Endothelial cell of umbilical vein (primary cell): ENCODE measurements at regions not wholly inside any gene's neighbourhood (a gene's known extent, or its start where the extent isn't known, plus 50 kb on each side); places are given as distances from the start of the nearest gene placed in this dataset.

Experiments
- BruUV-seq: library from RNA; stranded (reverse); fragments of 400-500 nt; replicated peaks from 2 replicates; lab custom pipeline; 2021; lab: Mats Ljungman, UMichigan
- CTCF ChIA-PET: fragments of 300-600, 350-600 bp; sonication (Branson Sonifier 250); formaldehyde crosslinking; loops from one replicate; lab custom pipeline; 2021; ENCODE audit warnings: antibody characterized with exemption, inconsistent platforms; lab: Charles Lee
- POLR2A ChIA-PET: fragments of 300-600, 350-600 bp; sonication (Branson Sonifier 250); formaldehyde crosslinking; loops from one replicate; lab custom pipeline; 2021; ENCODE audit warnings: antibody characterized with exemption, inconsistent platforms; lab: Charles Lee
- DNase-seq: peaks from one replicate; pipeline ENCODE4 v3.0.0-alpha.2; 2011; ENCODE audit warnings: low read depth, low spot score
- FAIRE-seq: peaks from 2 replicates; lab custom pipeline; 2011; peaks lifted over from hg19 to GRCh38; lab: Jason Lieb, UNC
- H2AFZ ChIP-seq: 2 replicates; pipeline ENCODE4 v1.6.0; 2012; ENCODE audit warnings: low read depth, low read length, control low read depth, inconsistent platforms
- H3K27ac ChIP-seq: 2 replicates; pipeline ENCODE4 v1.5.1; 2011; ENCODE audit warnings: low read depth, mild to moderate bottlenecking, control low read depth, low read length, moderate library complexity; ENCODE audit not compliant: insufficient read depth
- H3K27me3 ChIP-seq, 2 experiments: 2 replicates each; pipeline versions ENCODE4 v1.6.0 to v1.6.1; 2011; ENCODE audit warnings: low read length in 2 of 2, mixed read lengths in 1 of 2; ENCODE audit not compliant: control insufficient read depth in 2 of 2, insufficient read depth in 2 of 2
- H3K36me3 ChIP-seq, 2 experiments: 2 replicates in 1 of 2; 3 replicates in 1 of 2; pipeline ENCODE4 v1.5.1; 2011; ENCODE audit warnings: low read length in 2 of 2, mild to moderate bottlenecking in 1 of 2, moderate library complexity in 1 of 2; ENCODE audit not compliant: control insufficient read depth in 2 of 2, insufficient read depth in 2 of 2; ENCODE audit errors: extremely low read depth in 1 of 2
- H3K4me1 ChIP-seq: 3 replicates; pipeline ENCODE4 v1.5.1; 2011; ENCODE audit warnings: mild to moderate bottlenecking, low read length; ENCODE audit not compliant: control insufficient read depth, insufficient read depth; ENCODE audit errors: extremely low read depth
- H3K4me2 ChIP-seq: 2 replicates; pipeline ENCODE4 v1.6.1; 2011; ENCODE audit warnings: low read length, control low read depth, mixed read lengths; ENCODE audit not compliant: insufficient read depth
- H3K4me3 ChIP-seq, 3 experiments: fragments of 200-600 bp in 1 of 3; sonication (generic), shearing (Covaris generic) in 1 of 3; replicated peaks in 1 of 3; 2 replicates each; pipeline ENCODE4 v1.5.1; 2011 to 2016; ENCODE audit warnings: control low read depth in 3 of 3, low read length in 3 of 3, mild to moderate bottlenecking in 2 of 3, inconsistent platforms in 1 of 3, low read depth in 1 of 3, moderate library complexity in 1 of 3; ENCODE audit not compliant: insufficient read depth in 1 of 3
- H3K79me2 ChIP-seq: 2 replicates; pipeline ENCODE4 v1.6.0; 2012; ENCODE audit warnings: low read length, inconsistent platforms; ENCODE audit not compliant: control insufficient read depth, insufficient read depth
- H3K9ac ChIP-seq: replicated peaks from 2 replicates; pipeline ENCODE3; 2011; ENCODE audit warnings: low read length, control low read depth; ENCODE audit not compliant: insufficient read depth; ENCODE audit errors: extremely low read depth
- H3K9me1 ChIP-seq: replicated peaks from 3 replicates; pipeline ENCODE4 v1.6.0; 2011; ENCODE audit warnings: mild to moderate bottlenecking, low read length; ENCODE audit not compliant: control insufficient read depth, insufficient read depth; ENCODE audit errors: extremely low read depth
- H3K9me3 ChIP-seq: replicated peaks from 2 replicates; pipeline ENCODE4 v1.5.1; 2012; ENCODE audit warnings: low read length, inconsistent platforms; ENCODE audit not compliant: control insufficient read depth, insufficient read depth
- H4K20me1 ChIP-seq: replicated peaks from 2 replicates; pipeline ENCODE3; 2011; ENCODE audit warnings: mild to moderate bottlenecking, low read length; ENCODE audit not compliant: control insufficient read depth, insufficient read depth; ENCODE audit errors: extremely low read depth
- EZH2 ChIP-seq: IDR thresholded peaks from 2 replicates; pipeline ENCODE4 v1.6.1; 2012; ENCODE audit warnings: borderline replicate concordance, low read depth, mild to moderate bottlenecking, moderate library complexity, low read length, inconsistent platforms; ENCODE audit not compliant: severe bottlenecking
- FOS ChIP-seq: IDR thresholded peaks from 2 replicates; pipeline ENCODE4 v1.6.1; 2011; ENCODE audit warnings: mild to moderate bottlenecking, low read length, moderate library complexity, borderline replicate concordance; ENCODE audit not compliant: insufficient read depth
- GATA2 ChIP-seq: IDR thresholded peaks from 2 replicates; pipeline ENCODE4 v1.7.0; 2011; ENCODE audit warnings: low read depth, mild to moderate bottlenecking, moderate library complexity, mixed read lengths, low read length; ENCODE audit not compliant: insufficient read length, insufficient read depth
- JUN ChIP-seq: IDR thresholded peaks from 2 replicates; pipeline ENCODE4 v1.6.1; 2011; ENCODE audit warnings: borderline replicate concordance, low read depth; ENCODE audit not compliant: insufficient read length, insufficient read depth
- MYC ChIP-seq: IDR thresholded peaks from one replicate; pipeline ENCODE4 v1.6.1; 2011; ENCODE audit warnings: mild to moderate bottlenecking, low read depth, low read length
- POLR2A ChIP-seq: IDR thresholded peaks from 2 replicates; pipeline ENCODE4 v1.6.1; 2012; ENCODE audit warnings: low read depth, mild to moderate bottlenecking, control low read depth, low read length
- POLR2AphosphoS5 ChIP-seq: IDR thresholded peaks from 2 replicates; pipeline ENCODE4 v1.6.1; 2012; ENCODE audit warnings: low read depth, mild to moderate bottlenecking, control low read depth, low read length, moderate library complexity; ENCODE audit not compliant: insufficient read depth
- dilution Hi-C: fragments of 300-500 bp; cut with MboI; formaldehyde crosslinking; loops from one replicate; pipeline ENCODE4 v1.15.0; 2019; ENCODE audit warnings: low sequenced_read_pairs; ENCODE audit not compliant: extremely low pct_ligation_motif_present
- intact Hi-C: fragments of 100-400 bp; cut with micrococcal nuclease; formaldehyde crosslinking; loops from one replicate; pipeline ENCODE4 v1.10.0; 2022
- TF ChIP-seq, protein P1 (sequence below), 2 donors: IDR thresholded peaks; 1 replicate in 1 of 2; 2 replicates in 1 of 2; pipeline ENCODE4 v1.5.1; 2011; ENCODE audit warnings: low read length in 2 of 2, mild to moderate bottlenecking in 2 of 2, moderate library complexity in 2 of 2, control low read depth in 1 of 2, inconsistent platforms in 1 of 2, low read depth in 1 of 2; ENCODE audit not compliant: insufficient read depth in 1 of 2; ENCODE audit errors: extremely low read depth in 1 of 2
- TF ChIP-seq, protein P2 (sequence below): IDR thresholded peaks from 2 replicates; pipeline ENCODE4 v1.6.1; 2011; ENCODE audit not compliant: insufficient read depth, insufficient read length

DNA sequence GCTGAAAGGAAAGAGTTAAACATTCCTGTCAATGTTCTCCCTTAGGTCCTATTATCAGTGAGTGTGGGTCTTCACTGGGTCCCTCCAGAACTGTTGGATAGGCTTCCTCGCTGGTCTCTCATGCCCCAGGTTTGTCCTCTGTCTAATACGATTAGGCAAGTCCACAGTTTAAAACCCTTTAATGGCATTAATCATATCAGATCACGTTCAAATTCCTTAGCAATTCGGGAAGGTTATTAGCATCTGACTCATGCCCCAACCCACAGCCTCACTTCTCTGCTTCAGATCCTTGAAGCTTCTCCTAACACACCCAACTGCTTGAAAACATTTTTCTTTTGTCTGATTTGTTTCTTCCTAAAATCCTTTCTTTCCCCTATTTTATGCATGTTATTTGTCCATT lies 224.3 kb upstream of the ATP10A start:
- H3K36me3 ChIP-seq = no peaks in the 10 kb centered on the region
- TF ChIP-seq JUN = no peak
- TF ChIP-seq FOS = no peak
- TF ChIP-seq, protein P1, sequence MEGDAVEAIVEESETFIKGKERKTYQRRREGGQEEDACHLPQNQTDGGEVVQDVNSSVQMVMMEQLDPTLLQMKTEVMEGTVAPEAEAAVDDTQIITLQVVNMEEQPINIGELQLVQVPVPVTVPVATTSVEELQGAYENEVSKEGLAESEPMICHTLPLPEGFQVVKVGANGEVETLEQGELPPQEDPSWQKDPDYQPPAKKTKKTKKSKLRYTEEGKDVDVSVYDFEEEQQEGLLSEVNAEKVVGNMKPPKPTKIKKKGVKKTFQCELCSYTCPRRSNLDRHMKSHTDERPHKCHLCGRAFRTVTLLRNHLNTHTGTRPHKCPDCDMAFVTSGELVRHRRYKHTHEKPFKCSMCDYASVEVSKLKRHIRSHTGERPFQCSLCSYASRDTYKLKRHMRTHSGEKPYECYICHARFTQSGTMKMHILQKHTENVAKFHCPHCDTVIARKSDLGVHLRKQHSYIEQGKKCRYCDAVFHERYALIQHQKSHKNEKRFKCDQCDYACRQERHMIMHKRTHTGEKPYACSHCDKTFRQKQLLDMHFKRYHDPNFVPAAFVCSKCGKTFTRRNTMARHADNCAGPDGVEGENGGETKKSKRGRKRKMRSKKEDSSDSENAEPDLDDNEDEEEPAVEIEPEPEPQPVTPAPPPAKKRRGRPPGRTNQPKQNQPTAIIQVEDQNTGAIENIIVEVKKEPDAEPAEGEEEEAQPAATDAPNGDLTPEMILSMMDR (IDR thresholded peaks at IDR 0.05; ENCODE audit: extremely low read depth in 1 of 2, insufficient read depth in 1 of 2, low read depth in 1 of 2, low read length in 2 of 2) = no peak
- TF ChIP-seq POLR2A = no peak
- TF ChIP-seq EZH2 = no peak
- no peak for TF ChIP-seq MYC
- TF ChIP-seq GATA2 = no peak
- no peak for TF ChIP-seq POLR2AphosphoS5
- TF ChIP-seq, protein P2, sequence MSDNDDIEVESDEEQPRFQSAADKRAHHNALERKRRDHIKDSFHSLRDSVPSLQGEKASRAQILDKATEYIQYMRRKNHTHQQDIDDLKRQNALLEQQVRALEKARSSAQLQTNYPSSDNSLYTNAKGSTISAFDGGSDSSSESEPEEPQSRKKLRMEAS = no peak
- ChIA-PET POLR2A (no interaction called here), CTCF (no interaction called here)
- no peak overlapping the region for H3K9ac ChIP-seq
- H3K4me2 ChIP-seq = no peak overlapping the region
- dilution Hi-C loops (no loop called here), intact Hi-C loops (loop anchor here (10.0 kb wide), 1 partner anchor 537 kb away; no protein-coding TSS in a partner anchor)
- no peak overlapping the region for H2AFZ ChIP-seq
- no peaks in the 10 kb centered on the region for H3K9me3 ChIP-seq
- no peaks in the 10 kb centered on the region for H4K20me1 ChIP-seq
- no peak for FAIRE-seq
- H3K4me3 ChIP-seq = no peak overlapping the region
- H3K27ac ChIP-seq = no peak overlapping the region
- no peak for DNase-seq
- H3K79me2 ChIP-seq = no peaks in the 10 kb centered on the region
- H3K4me1 ChIP-seq = peaks cover 2% of the 10 kb centered on the region
- no peaks in the 10 kb centered on the region for H3K27me3 ChIP-seq
- no peaks in the 10 kb centered on the region for H3K9me1 ChIP-seq
- no TSS peak for BruUV-seq
